IMR-90 (cell line): ENCODE measurements at regions not wholly inside any gene's neighbourhood (a gene's known extent, or its start where the extent isn't known, plus 50 kb on each side); places are given as distances from the start of the nearest gene placed in this dataset.

Experiments
- ATAC-seq: fragments of 200-7000 bp; cut with Tn5 transposase; 2 replicates; pipeline ENCODE4 v1.9.1; 2020; ENCODE audit warnings: low read depth, mild to moderate bottlenecking, moderate library complexity
- BruUV-seq: library from RNA; stranded (reverse); fragments of 400-500 nt; replicated peaks from 2 replicates; lab custom pipeline; 2021; lab: Mats Ljungman, UMichigan
- CTCF ChIA-PET: fragments of 300-600 bp; formaldehyde crosslinking; extraction: SDS; loops from one replicate; lab custom pipeline; 2021; ENCODE audit warnings: antibody characterized with exemption; lab: Yijun Ruan, JAX
- POLR2A ChIA-PET: fragments of 300-600 bp; sonication (Branson Sonifier 250); formaldehyde crosslinking; loops from one replicate; lab custom pipeline; 2022; ENCODE audit warnings: antibody characterized with exemption; ENCODE audit not compliant: unreplicated experiment; lab: Charles Lee
- DNase-seq: peaks from one replicate; pipeline ENCODE4 v3.0.0; 2013
- H2AFZ ChIP-seq: replicated peaks from 2 replicates; pipeline ENCODE3; 2013; ENCODE audit warnings: low read length, mild to moderate bottlenecking; ENCODE audit not compliant: poor library complexity
- H2AK5ac ChIP-seq: 2 replicates; pipeline ENCODE4 v1.6.1; 2013; ENCODE audit warnings: low read depth, low read length, inconsistent platforms
- H2AK9ac ChIP-seq: replicated peaks from 2 replicates; pipeline ENCODE3; 2013; ENCODE audit warnings: mild to moderate bottlenecking, low read depth, low read length, moderate library complexity; ENCODE audit not compliant: poor library complexity
- H2BK120ac ChIP-seq: 2 replicates; pipeline ENCODE4 v1.6.1; 2013; ENCODE audit warnings: low read depth, low read length, inconsistent platforms
- H2BK15ac ChIP-seq: 3 replicates; pipeline ENCODE4 v1.6.1; 2013; ENCODE audit warnings: low read depth, low read length, inconsistent platforms
- H2BK20ac ChIP-seq: 2 replicates; pipeline ENCODE4 v1.6.1; 2013; ENCODE audit warnings: low read depth, mild to moderate bottlenecking, inconsistent platforms, low read length, moderate library complexity
- H2BK5ac ChIP-seq: 2 replicates; pipeline ENCODE4 v1.6.1; 2013; ENCODE audit warnings: mild to moderate bottlenecking, low read depth, low read length, inconsistent platforms; ENCODE audit not compliant: poor library complexity, severe bottlenecking
- H3K14ac ChIP-seq: replicated peaks from 2 replicates; pipeline ENCODE4 v1.6.1; 2013; ENCODE audit warnings: low read depth, low read length, inconsistent platforms
- H3K18ac ChIP-seq: 2 replicates; pipeline ENCODE4 v1.6.1; 2013; ENCODE audit warnings: low read depth, low read length, control low read depth
- H3K23ac ChIP-seq: 2 replicates; pipeline ENCODE4 v1.6.1; 2013; ENCODE audit warnings: low read depth, low read length, inconsistent platforms
- H3K27ac ChIP-seq: 2 replicates; pipeline ENCODE4 v1.5.1; 2013; ENCODE audit warnings: mild to moderate bottlenecking, control low read depth, low read length; ENCODE audit not compliant: insufficient read depth
- H3K27me3 ChIP-seq: 2 replicates; pipeline ENCODE4 v1.6.1; 2013; ENCODE audit warnings: low read length; ENCODE audit not compliant: control insufficient read depth, insufficient read depth
- H3K36me3 ChIP-seq: 2 replicates; pipeline ENCODE4 v1.6.1; 2013; ENCODE audit warnings: low read length, mixed read lengths; ENCODE audit not compliant: control insufficient read depth, insufficient read depth
- H3K4ac ChIP-seq: 2 replicates; pipeline ENCODE4 v1.6.1; 2013; ENCODE audit warnings: low read depth, low read length, inconsistent platforms
- H3K4me1 ChIP-seq: 2 replicates; pipeline ENCODE4 v1.6.1; 2013; ENCODE audit warnings: low read length, mixed read lengths; ENCODE audit not compliant: control insufficient read depth, insufficient read depth
- H3K4me2 ChIP-seq: 2 replicates; pipeline ENCODE4 v1.6.1; 2013; ENCODE audit warnings: low read depth, mild to moderate bottlenecking, control low read depth, low read length, moderate library complexity
- H3K4me3 ChIP-seq: 2 replicates; pipeline ENCODE4 v1.5.1; 2013; ENCODE audit warnings: low read depth, mild to moderate bottlenecking, control low read depth, low read length, moderate library complexity; ENCODE audit not compliant: insufficient read depth
- H3K56ac ChIP-seq: 2 replicates; pipeline ENCODE4 v1.6.1; 2013; ENCODE audit warnings: low read length, inconsistent platforms; ENCODE audit not compliant: insufficient read depth; ENCODE audit errors: extremely low read depth
- H3K79me1 ChIP-seq, 2 experiments: 2 replicates each; pipeline ENCODE4 v1.6.1; 2013; ENCODE audit warnings: low read length in 2 of 2, inconsistent platforms in 1 of 2, low read depth in 1 of 2
- H3K9ac ChIP-seq: 2 replicates; pipeline ENCODE4 v1.6.1; 2013; ENCODE audit warnings: low read depth, low read length, control low read depth
- H3K9me1 ChIP-seq: 2 replicates; pipeline ENCODE4 v1.6.1; 2013; ENCODE audit warnings: low read length, inconsistent platforms; ENCODE audit not compliant: insufficient read depth
- H3K9me3 ChIP-seq: 2 replicates; pipeline ENCODE4 v1.6.1; 2013; ENCODE audit warnings: low read length; ENCODE audit not compliant: control insufficient read depth, insufficient read depth
- H4K20me1 ChIP-seq: 2 replicates; pipeline ENCODE4 v1.6.1; 2013; ENCODE audit warnings: low read length, inconsistent platforms; ENCODE audit not compliant: insufficient read depth
- H4K5ac ChIP-seq: 2 replicates; pipeline ENCODE4 v1.6.1; 2013; ENCODE audit warnings: mild to moderate bottlenecking, low read depth, low read length, control low read depth
- H4K8ac ChIP-seq, 2 experiments: 2 replicates each; pipeline ENCODE4 v1.6.1; 2013; ENCODE audit warnings: low read depth in 2 of 2, low read length in 2 of 2, control low read depth in 1 of 2, inconsistent platforms in 1 of 2
- H4K91ac ChIP-seq: 2 replicates; pipeline ENCODE4 v1.6.1; 2013; ENCODE audit warnings: low read depth, low read length, inconsistent platforms; ENCODE audit not compliant: insufficient read depth
- BHLHE40 ChIP-seq: fragments of 150-350 bp; IDR thresholded peaks from 2 replicates; pipeline ENCODE4 v1.6.1; 2016; ENCODE audit warnings: mild to moderate bottlenecking, low read depth, low read length
- CHD1 ChIP-seq: IDR thresholded peaks from 2 replicates; pipeline ENCODE4 v1.6.1; 2012; ENCODE audit warnings: low read depth, low read length, improper control_type of control experiment
- FOS ChIP-seq: fragments of 150-350 bp; IDR thresholded peaks from 2 replicates; pipeline ENCODE4 v1.6.1; 2016; ENCODE audit warnings: low read depth, low read length
- MAFK ChIP-seq: IDR thresholded peaks from 2 replicates; pipeline ENCODE4 v1.6.1; 2012; ENCODE audit warnings: low read depth, low read length, improper control_type of control experiment
- MAZ ChIP-seq: IDR thresholded peaks from 2 replicates; pipeline ENCODE4 v1.6.1; 2012; ENCODE audit warnings: low read depth, mild to moderate bottlenecking, low read length, improper control_type of control experiment, moderate library complexity, borderline replicate concordance
- MXI1 ChIP-seq: IDR thresholded peaks from 2 replicates; pipeline ENCODE4 v1.6.1; 2012; ENCODE audit warnings: low read depth, mild to moderate bottlenecking, low read length, moderate library complexity, borderline replicate concordance
- NFE2L2 ChIP-seq: fragments of 150-350 bp; IDR thresholded peaks from 2 replicates; pipeline ENCODE4 v1.6.1; 2016; ENCODE audit warnings: low read depth, mild to moderate bottlenecking, low read length
- RAD21 ChIP-seq: IDR thresholded peaks from 2 replicates; pipeline ENCODE4 v1.6.1; 2012; ENCODE audit warnings: low read length, improper control_type of control experiment
- RCOR1 ChIP-seq: IDR thresholded peaks from 2 replicates; pipeline ENCODE4 v1.6.1; 2012; ENCODE audit warnings: mild to moderate bottlenecking, low read length, improper control_type of control experiment; ENCODE audit not compliant: insufficient replicate concordance
- RFX5 ChIP-seq: IDR thresholded peaks from 2 replicates; pipeline ENCODE4 v1.8.0; 2012; ENCODE audit warnings: low read depth, mild to moderate bottlenecking, low read length, moderate library complexity
- SMC3 ChIP-seq: fragments of 150-350 bp; IDR thresholded peaks from 2 replicates; pipeline ENCODE4 v1.6.1; 2016; ENCODE audit warnings: low read depth, mild to moderate bottlenecking, antibody characterized with exemption, low read length, moderate library complexity
- WGBS, 2 experiments: methylation state at CpG; one replicate each; pipeline versions ENCODE4 v1.1.5 to v1.1.7; 2013; ENCODE audit warnings: missing lambda C conversion rate in 2 of 2; ENCODE audit not compliant: insufficient read length in 1 of 2; ENCODE audit errors: extremely low coverage in 2 of 2; 5-methylcytosine and 5-hydroxymethylcytosine counted together
- dilution Hi-C: fragments of 300-500 bp; cut with HindIII; formaldehyde crosslinking; loops from one replicate; pipeline ENCODE4 v1.14.3; 2018; ENCODE audit warnings: low sequenced_read_pairs; ENCODE audit not compliant: unreplicated experiment
- in situ Hi-C: fragments of 300-500 bp; cut with MboI; formaldehyde crosslinking; loops from 3 replicates; pipeline ENCODE4 v1.14.3; 2019; ENCODE audit warnings: low sequenced_read_pairs, inconsistent platforms, mixed read lengths
- intact Hi-C: fragments of 100-400 bp; cut with micrococcal nuclease; formaldehyde crosslinking; loops from 2 replicates; pipeline ENCODE4 v1.10.0; 2022
- TF ChIP-seq, protein P1 (sequence below): conservative IDR thresholded peaks from 2 replicates; pipeline ENCODE4 v1.5.1; 2012; ENCODE audit warnings: mild to moderate bottlenecking, low read depth, low read length, improper control_type of control experiment
- TF ChIP-seq, protein P2 (sequence below): fragments of 150-350 bp; IDR thresholded peaks from 2 replicates; pipeline ENCODE4 v1.6.1; 2016; ENCODE audit warnings: low read depth, mild to moderate bottlenecking, low read length, moderate library complexity, borderline replicate concordance
- TF ChIP-seq, protein P3 (sequence below): fragments of 150-350 bp; IDR thresholded peaks from 2 replicates; pipeline ENCODE4 v1.6.1; 2017; ENCODE audit warnings: mild to moderate bottlenecking, antibody characterized with exemption, low read length, low read depth

DNA sequence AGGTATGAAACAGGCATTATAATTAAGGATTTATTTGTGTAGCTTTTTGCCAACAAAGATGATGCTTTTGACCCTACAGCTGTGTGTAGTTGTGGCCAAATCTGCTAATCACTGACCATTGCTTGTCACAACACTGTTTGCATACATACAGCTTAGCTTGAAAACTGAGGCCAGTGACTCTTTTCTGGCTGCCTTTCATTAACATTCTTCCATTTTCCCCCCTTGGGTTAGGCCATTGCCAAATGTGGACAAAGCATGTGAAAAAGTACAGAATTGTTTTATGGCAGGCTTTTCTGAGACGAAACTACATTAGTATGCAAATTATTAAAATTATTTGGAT, 263.3 kb downstream of the SLC16A7 start:
- H2BK20ac ChIP-seq, result no peak overlapping the region
- no peak overlapping the region for H2BK15ac ChIP-seq
- ChIA-PET POLR2A (no interaction called here), CTCF (no interaction called here)
- no peak overlapping the region for H2AK5ac ChIP-seq
- H2AK9ac ChIP-seq, result no peak overlapping the region
- no peak overlapping the region for H3K9ac ChIP-seq
- TF ChIP-seq RAD21 (no peak), RCOR1 (no peak), SMC3 (no peak), FOS (no peak), BHLHE40 (no peak), RFX5 (no peak), MAFK (no peak), NFE2L2 (no peak), MXI1 (no peak), CHD1 (no peak), MAZ (no peak)
- TF ChIP-seq, protein P1, sequence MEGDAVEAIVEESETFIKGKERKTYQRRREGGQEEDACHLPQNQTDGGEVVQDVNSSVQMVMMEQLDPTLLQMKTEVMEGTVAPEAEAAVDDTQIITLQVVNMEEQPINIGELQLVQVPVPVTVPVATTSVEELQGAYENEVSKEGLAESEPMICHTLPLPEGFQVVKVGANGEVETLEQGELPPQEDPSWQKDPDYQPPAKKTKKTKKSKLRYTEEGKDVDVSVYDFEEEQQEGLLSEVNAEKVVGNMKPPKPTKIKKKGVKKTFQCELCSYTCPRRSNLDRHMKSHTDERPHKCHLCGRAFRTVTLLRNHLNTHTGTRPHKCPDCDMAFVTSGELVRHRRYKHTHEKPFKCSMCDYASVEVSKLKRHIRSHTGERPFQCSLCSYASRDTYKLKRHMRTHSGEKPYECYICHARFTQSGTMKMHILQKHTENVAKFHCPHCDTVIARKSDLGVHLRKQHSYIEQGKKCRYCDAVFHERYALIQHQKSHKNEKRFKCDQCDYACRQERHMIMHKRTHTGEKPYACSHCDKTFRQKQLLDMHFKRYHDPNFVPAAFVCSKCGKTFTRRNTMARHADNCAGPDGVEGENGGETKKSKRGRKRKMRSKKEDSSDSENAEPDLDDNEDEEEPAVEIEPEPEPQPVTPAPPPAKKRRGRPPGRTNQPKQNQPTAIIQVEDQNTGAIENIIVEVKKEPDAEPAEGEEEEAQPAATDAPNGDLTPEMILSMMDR, result no peak
- TF ChIP-seq, protein P2, sequence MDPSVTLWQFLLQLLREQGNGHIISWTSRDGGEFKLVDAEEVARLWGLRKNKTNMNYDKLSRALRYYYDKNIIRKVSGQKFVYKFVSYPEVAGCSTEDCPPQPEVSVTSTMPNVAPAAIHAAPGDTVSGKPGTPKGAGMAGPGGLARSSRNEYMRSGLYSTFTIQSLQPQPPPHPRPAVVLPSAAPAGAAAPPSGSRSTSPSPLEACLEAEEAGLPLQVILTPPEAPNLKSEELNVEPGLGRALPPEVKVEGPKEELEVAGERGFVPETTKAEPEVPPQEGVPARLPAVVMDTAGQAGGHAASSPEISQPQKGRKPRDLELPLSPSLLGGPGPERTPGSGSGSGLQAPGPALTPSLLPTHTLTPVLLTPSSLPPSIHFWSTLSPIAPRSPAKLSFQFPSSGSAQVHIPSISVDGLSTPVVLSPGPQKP, result no peak
- TF ChIP-seq, protein P3, sequence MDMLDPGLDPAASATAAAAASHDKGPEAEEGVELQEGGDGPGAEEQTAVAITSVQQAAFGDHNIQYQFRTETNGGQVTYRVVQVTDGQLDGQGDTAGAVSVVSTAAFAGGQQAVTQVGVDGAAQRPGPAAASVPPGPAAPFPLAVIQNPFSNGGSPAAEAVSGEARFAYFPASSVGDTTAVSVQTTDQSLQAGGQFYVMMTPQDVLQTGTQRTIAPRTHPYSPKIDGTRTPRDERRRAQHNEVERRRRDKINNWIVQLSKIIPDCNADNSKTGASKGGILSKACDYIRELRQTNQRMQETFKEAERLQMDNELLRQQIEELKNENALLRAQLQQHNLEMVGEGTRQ, result no peak
- H3K27ac ChIP-seq, result no peak overlapping the region
- no peak overlapping the region for H2AFZ ChIP-seq
- H4K8ac ChIP-seq, result no peak overlapping the region
- no peaks in the 10 kb centered on the region for H3K36me3 ChIP-seq
- H3K4me1 ChIP-seq, result no peaks in the 10 kb centered on the region
- H3K4ac ChIP-seq, result no peak overlapping the region
- no peak overlapping the region for H2BK5ac ChIP-seq
- no peak overlapping the region for H3K4me2 ChIP-seq
- H3K4me3 ChIP-seq, result no peak overlapping the region
- no peaks in the 10 kb centered on the region for H3K79me1 ChIP-seq
- no peaks in the 10 kb centered on the region for H3K9me1 ChIP-seq
- no peaks in the 10 kb centered on the region for H4K20me1 ChIP-seq
- DNase-seq (no peak), ATAC-seq (no peak)
- H3K14ac ChIP-seq, result no peak overlapping the region
- H2BK120ac ChIP-seq, result no peak overlapping the region
- no peak overlapping the region for H3K23ac ChIP-seq
- no peaks in the 10 kb centered on the region for H3K27me3 ChIP-seq
- intact Hi-C loops (no loop called here), in situ Hi-C loops (no loop called here), dilution Hi-C loops (no loop called here)
- no peak overlapping the region for H4K5ac ChIP-seq
- H3K18ac ChIP-seq, result no peak overlapping the region
- no peak overlapping the region for H3K56ac ChIP-seq
- no peak overlapping the region for H4K91ac ChIP-seq
- WGBS, 2 experiments, result no CpG with 5 or more reads among the region's 1 CpG
- no peaks in the 10 kb centered on the region for H3K9me3 ChIP-seq
- no TSS peak for BruUV-seq
